ENCODE measurements at regions not wholly inside any gene's neighbourhood (a gene's known extent, or its start where the extent isn't known, plus 50 kb on each side); places are given as distances from the start of the nearest gene placed in this dataset.
A peak's percentile ranks its signal among the peaks of the same experiment; 100 is the strongest.

GRCh38 chr22:27195094-27195493, 537.7 kb downstream of the MIAT start:
- Histone ChIP-seq H3K9me3 (no peaks in the 10 kb centered on the region), H3K4me1 (ENCODE audit: low read depth) (no peaks in the 10 kb centered on the region), H3K36me3 (ENCODE audit: low read depth) (no peaks in the 10 kb centered on the region), H3K4me3 (no peak overlapping the region)
- intact Hi-C loops (cut with DNase I, micrococcal nuclease): no loop called here
- peak; percentile 43 to 57 (median 55) for DNase-seq
- TF ChIP-seq CTCF (IDR thresholded peaks at IDR 0.05): no peak
- peak; percentile 44 for ATAC-seq

- Histone ChIP-seq H3K36me3 (ENCODE audit: low read depth) (no peaks in the 10 kb centered on the region), H3K4me3 (no peak overlapping the region), H3K4me1 (ENCODE audit: low read depth) (no peaks in the 10 kb centered on the region), H3K9me3 (no peaks in the 10 kb centered on the region)
- ATAC-seq: peak; percentile 11
- intact Hi-C loops (cut with DNase I, micrococcal nuclease): no loop called here
- no peak for TF ChIP-seq CTCF (IDR thresholded peaks at IDR 0.05)
- DNase-seq: no peak
Observed at GRCh38 chr22:27195494-27195893, 538.1 kb downstream of the MIAT start.

- Histone ChIP-seq H3K36me3 (ENCODE audit: low read depth) (no peaks in the 10 kb centered on the region), H3K9me3 (no peaks in the 10 kb centered on the region), H3K4me3 (no peak overlapping the region), H3K4me1 (ENCODE audit: low read depth) (no peaks in the 10 kb centered on the region)
- TF ChIP-seq CTCF (IDR thresholded peaks at IDR 0.05): no peak
- intact Hi-C loops (cut with DNase I, micrococcal nuclease): no loop called here
- ATAC-seq (no peak), DNase-seq (no peak)
Observed at GRCh38 chr22:27196606-27197005, 539.2 kb downstream of the MIAT start.

GRCh38 chr22:27197052-27197451, 539.7 kb downstream of the MIAT start:
- no peak overlapping the region for H3K4me3 ChIP-seq
- ATAC-seq (no peak), DNase-seq (no peak)
- no peak for TF ChIP-seq CTCF (IDR thresholded peaks at IDR 0.05)
- no peaks in the 10 kb centered on the region for H3K4me1 ChIP-seq (ENCODE audit: low read depth)
- intact Hi-C loops (cut with DNase I, micrococcal nuclease): no loop called here
- H3K36me3 ChIP-seq (ENCODE audit: low read depth): no peaks in the 10 kb centered on the region
- H3K9me3 ChIP-seq: no peaks in the 10 kb centered on the region

- intact Hi-C loops (cut with DNase I, micrococcal nuclease): no loop called here
- no peaks in the 10 kb centered on the region for H3K9me3 ChIP-seq
- H3K4me3 ChIP-seq: no peak overlapping the region
- TF ChIP-seq CTCF (IDR thresholded peaks at IDR 0.05): no peak
- ATAC-seq (no peak), DNase-seq (no peak)
- no peaks in the 10 kb centered on the region for H3K4me1 ChIP-seq (ENCODE audit: low read depth)
- no peaks in the 10 kb centered on the region for H3K36me3 ChIP-seq (ENCODE audit: low read depth)
Observed at GRCh38 chr22:27197618-27198017, 540.2 kb downstream of the MIAT start.

- H3K36me3 ChIP-seq (ENCODE audit: low read depth): no peaks in the 10 kb centered on the region
- H3K4me1 ChIP-seq (ENCODE audit: low read depth): no peaks in the 10 kb centered on the region
- ATAC-seq (no peak), DNase-seq (no peak)
- no peaks in the 10 kb centered on the region for H3K9me3 ChIP-seq
- TF ChIP-seq CTCF (IDR thresholded peaks at IDR 0.05): no peak
- H3K4me3 ChIP-seq: no peak overlapping the region
- intact Hi-C loops (cut with DNase I, micrococcal nuclease): no loop called here
Observed at GRCh38 chr22:27198518-27199035, 541.2 kb downstream of the MIAT start.
